ENCODE measurements at regions not wholly inside any gene's neighbourhood (a gene's known extent, or its start where the extent isn't known, plus 50 kb on each side); places are given as distances from the start of the nearest gene placed in this dataset.

- no peaks in the 10 kb centered on the region for H3K4me1 ChIP-seq (ENCODE audit: insufficient read depth, low read length, poor library complexity, severe bottlenecking)
- H3K27me3 ChIP-seq (replicated peaks; ENCODE audit: insufficient read depth, low read depth, low read length, poor library complexity) = peaks cover 6% of the 10 kb centered on the region
- TF ChIP-seq EZH2 (IDR thresholded peaks at IDR 0.05; ENCODE audit: borderline replicate concordance, low read depth, low read length, poor library complexity, severe bottlenecking) = no peak
- TF ChIP-seq, protein P1, sequence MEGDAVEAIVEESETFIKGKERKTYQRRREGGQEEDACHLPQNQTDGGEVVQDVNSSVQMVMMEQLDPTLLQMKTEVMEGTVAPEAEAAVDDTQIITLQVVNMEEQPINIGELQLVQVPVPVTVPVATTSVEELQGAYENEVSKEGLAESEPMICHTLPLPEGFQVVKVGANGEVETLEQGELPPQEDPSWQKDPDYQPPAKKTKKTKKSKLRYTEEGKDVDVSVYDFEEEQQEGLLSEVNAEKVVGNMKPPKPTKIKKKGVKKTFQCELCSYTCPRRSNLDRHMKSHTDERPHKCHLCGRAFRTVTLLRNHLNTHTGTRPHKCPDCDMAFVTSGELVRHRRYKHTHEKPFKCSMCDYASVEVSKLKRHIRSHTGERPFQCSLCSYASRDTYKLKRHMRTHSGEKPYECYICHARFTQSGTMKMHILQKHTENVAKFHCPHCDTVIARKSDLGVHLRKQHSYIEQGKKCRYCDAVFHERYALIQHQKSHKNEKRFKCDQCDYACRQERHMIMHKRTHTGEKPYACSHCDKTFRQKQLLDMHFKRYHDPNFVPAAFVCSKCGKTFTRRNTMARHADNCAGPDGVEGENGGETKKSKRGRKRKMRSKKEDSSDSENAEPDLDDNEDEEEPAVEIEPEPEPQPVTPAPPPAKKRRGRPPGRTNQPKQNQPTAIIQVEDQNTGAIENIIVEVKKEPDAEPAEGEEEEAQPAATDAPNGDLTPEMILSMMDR (conservative IDR thresholded peaks at IDR 0.05; ENCODE audit: low read depth, low read length) = no peak
- no peak overlapping the region for H3K27ac ChIP-seq (ENCODE audit: low read depth, low read length, poor library complexity, severe bottlenecking)
- CTCF ChIA-PET = no interaction called here
- no peak for DNase-seq (ENCODE audit: low spot score)
- H3K9me3 ChIP-seq (ENCODE audit: low read depth, low read length, poor library complexity, severe bottlenecking) = no peaks in the 10 kb centered on the region
- POLR2A ChIA-PET (ENCODE audit: low non-redundant PET) = no interaction called here
- H3K4me3 ChIP-seq (ENCODE audit: low read depth, low read length, poor library complexity, severe bottlenecking) = no peak overlapping the region
- no peaks in the 10 kb centered on the region for H3K36me3 ChIP-seq (ENCODE audit: insufficient read depth, low read length, poor library complexity, severe bottlenecking)
- no TSS peak for BruUV-seq (replicated peaks)
- intact Hi-C loops (cut with micrococcal nuclease; ENCODE audit: unreplicated experiment) = no loop called here
Measured at GRCh38 chr3:181318321-181318720, 328.8 kb upstream of the DNAJC19 start.

DNA sequence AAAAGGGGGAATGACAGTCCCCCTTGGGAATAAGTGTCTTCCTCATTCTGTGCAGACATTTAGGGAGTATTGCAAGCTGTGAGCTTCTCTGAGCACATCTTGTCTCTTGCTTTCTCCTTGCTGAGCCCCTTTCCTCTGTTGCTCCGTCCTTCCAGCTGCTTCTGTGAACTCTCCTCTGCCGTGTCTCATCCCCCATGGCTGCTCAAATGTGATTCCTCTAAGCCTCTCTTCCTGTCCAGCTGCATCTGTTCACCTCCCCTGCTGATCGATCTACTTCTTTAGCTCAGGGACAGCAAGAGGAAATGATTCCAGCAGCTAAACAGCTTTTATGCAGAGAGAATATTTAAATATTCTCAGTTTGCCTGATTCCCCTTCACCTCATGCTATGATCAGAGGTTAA, 328.0 kb upstream of the DNAJC19 start:
- BruUV-seq (replicated peaks) = no TSS peak
- H3K27me3 ChIP-seq (replicated peaks; ENCODE audit: insufficient read depth, low read depth, low read length, poor library complexity) = peaks cover 8% of the 10 kb centered on the region
- H3K4me3 ChIP-seq (ENCODE audit: low read depth, low read length, poor library complexity, severe bottlenecking) = no peak overlapping the region
- intact Hi-C loops (cut with micrococcal nuclease; ENCODE audit: unreplicated experiment) = no loop called here
- H3K27ac ChIP-seq (ENCODE audit: low read depth, low read length, poor library complexity, severe bottlenecking) = no peak overlapping the region
- ChIA-PET POLR2A (ENCODE audit: low non-redundant PET) (no interaction called here), CTCF (interaction anchor here (0.6 kb wide), 1 partner anchor 141 kb away, joined by 3 read pairs; no protein-coding TSS in a partner anchor)
- no peaks in the 10 kb centered on the region for H3K9me3 ChIP-seq (ENCODE audit: low read depth, low read length, poor library complexity, severe bottlenecking)
- DNase-seq (ENCODE audit: low spot score) = peak; percentile 60
- H3K36me3 ChIP-seq (ENCODE audit: insufficient read depth, low read length, poor library complexity, severe bottlenecking) = no peaks in the 10 kb centered on the region
- H3K4me1 ChIP-seq (ENCODE audit: insufficient read depth, low read length, poor library complexity, severe bottlenecking) = no peaks in the 10 kb centered on the region
- TF ChIP-seq, protein P1 (conservative IDR thresholded peaks at IDR 0.05; ENCODE audit: low read depth, low read length) = no peak
- TF ChIP-seq EZH2 (IDR thresholded peaks at IDR 0.05; ENCODE audit: borderline replicate concordance, low read depth, low read length, poor library complexity, severe bottlenecking) = no peak

DNA sequence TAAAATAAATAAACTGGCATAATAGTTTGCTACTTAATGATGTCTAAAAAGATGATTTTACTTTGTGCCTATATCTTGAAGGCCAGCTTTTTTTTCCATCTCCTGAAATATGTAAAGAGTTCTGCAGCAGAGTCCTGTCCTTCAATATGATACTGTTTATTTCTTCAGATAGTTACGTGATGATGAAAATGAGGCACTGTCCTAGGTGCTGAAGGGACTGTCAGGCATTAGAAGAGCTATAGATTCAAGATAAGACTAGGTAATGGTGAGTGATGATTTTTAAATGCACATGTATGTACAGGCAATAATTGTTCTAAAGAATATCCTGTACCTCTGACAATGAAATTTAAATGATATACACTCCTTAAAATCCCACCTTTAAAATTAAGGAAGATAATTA, 326.9 kb upstream of the DNAJC19 start:
- Histone ChIP-seq H3K4me3 (ENCODE audit: low read depth, low read length, poor library complexity, severe bottlenecking) (no peak overlapping the region), H3K36me3 (ENCODE audit: insufficient read depth, low read length, poor library complexity, severe bottlenecking) (no peaks in the 10 kb centered on the region), H3K27ac (ENCODE audit: low read depth, low read length, poor library complexity, severe bottlenecking) (no peak overlapping the region), H3K9me3 (ENCODE audit: low read depth, low read length, poor library complexity, severe bottlenecking) (no peaks in the 10 kb centered on the region), H3K4me1 (ENCODE audit: insufficient read depth, low read length, poor library complexity, severe bottlenecking) (no peaks in the 10 kb centered on the region), H3K27me3 (replicated peaks; ENCODE audit: insufficient read depth, low read depth, low read length, poor library complexity) (peaks cover 17% of the 10 kb centered on the region)
- BruUV-seq (replicated peaks) = no TSS peak
- ChIA-PET POLR2A (ENCODE audit: low non-redundant PET) (no interaction called here), CTCF (interaction anchor here (1.0 kb wide), 1 partner anchor 10 kb away, joined by 4 read pairs; no protein-coding TSS in a partner anchor)
- DNase-seq (ENCODE audit: low spot score) = peak; percentile 55
- intact Hi-C loops (cut with micrococcal nuclease; ENCODE audit: unreplicated experiment) = no loop called here
- TF ChIP-seq, protein P1 (conservative IDR thresholded peaks at IDR 0.05; ENCODE audit: low read depth, low read length) = no peak
- no peak for TF ChIP-seq EZH2 (IDR thresholded peaks at IDR 0.05; ENCODE audit: borderline replicate concordance, low read depth, low read length, poor library complexity, severe bottlenecking)

All from A673 (cell line).